GM23338 (cell line): ENCODE measurements at regions not wholly inside any gene's neighbourhood (a gene's known extent, or its start where the extent isn't known, plus 50 kb on each side); places are given as distances from the start of the nearest gene placed in this dataset.

ENCODE experiments used
- ATAC-seq: fragments of 200-7000 bp; cut with Tn5 transposase; 3 replicates; pipeline ENCODE4 v1.9.1; 2020
- DNase-seq: peaks from one replicate; pipeline ENCODE4 v3.0.0-alpha.2; 2015; ENCODE audit warnings: low spot score
- H2AFZ ChIP-seq: fragments of 200-600 bp; sonication (generic); 2 replicates; pipeline ENCODE4 v1.8.0; 2016; ENCODE audit warnings: antibody characterized with exemption, mild to moderate bottlenecking, moderate library complexity
- H3F3A ChIP-seq: fragments of 200-600 bp; sonication (generic); replicated peaks from 2 replicates; pipeline ENCODE4 v1.8.0; 2017; ENCODE audit warnings: antibody characterized with exemption, mixed run types, low read depth
- H3K27ac ChIP-seq: fragments of 200-600 bp; sonication (generic); 2 replicates; pipeline ENCODE4 v1.6.1; 2016; ENCODE audit warnings: low read depth
- H3K27me3 ChIP-seq: fragments of 200-600 bp; sonication (generic); 2 replicates; pipeline ENCODE4 v1.8.0; 2016; ENCODE audit warnings: mild to moderate bottlenecking, mixed run types, moderate library complexity; ENCODE audit not compliant: insufficient read depth
- H3K36me3 ChIP-seq: fragments of 200-600 bp; sonication (generic); 2 replicates; pipeline ENCODE4 v1.8.0; 2016; ENCODE audit warnings: mild to moderate bottlenecking; ENCODE audit not compliant: insufficient read depth
- H3K4me1 ChIP-seq: fragments of 200-600 bp; sonication (generic); 2 replicates; pipeline ENCODE4 v1.8.0; 2016; ENCODE audit warnings: mild to moderate bottlenecking, moderate library complexity; ENCODE audit not compliant: insufficient read depth
- H3K4me2 ChIP-seq: fragments of 200-600 bp; sonication (generic); 2 replicates; pipeline ENCODE4 v1.7.1; 2017; ENCODE audit warnings: mixed run types
- H3K4me3 ChIP-seq: fragments of 200-600 bp; sonication (generic); 2 replicates; pipeline ENCODE4 v1.6.1; 2016; ENCODE audit warnings: mixed run types
- H3K79me2 ChIP-seq: fragments of 200-600 bp; sonication (generic); replicated peaks from 2 replicates; pipeline ENCODE4 v1.8.0; 2017; ENCODE audit warnings: mild to moderate bottlenecking; ENCODE audit not compliant: insufficient read depth
- H3K9me2 ChIP-seq: fragments of 200-600 bp; sonication (generic); 2 replicates; pipeline ENCODE4 v1.8.0; 2017; ENCODE audit not compliant: insufficient read depth
- H4K20me1 ChIP-seq: fragments of 200-600 bp; sonication (generic); replicated peaks from 2 replicates; pipeline ENCODE4 v1.8.0; 2017; ENCODE audit warnings: mild to moderate bottlenecking; ENCODE audit not compliant: insufficient read depth
- H3K27ac Mint-ChIP-seq: 2 replicates; pipeline ENCODE4 v1.8.0; 2020; ENCODE audit warnings: inconsistent platforms, mild to moderate bottlenecking, moderate library complexity, mixed read lengths
- H3K27me3 Mint-ChIP-seq: 3 replicates; pipeline ENCODE4 v1.8.0; 2022; ENCODE audit warnings: low read depth, mild to moderate bottlenecking, moderate library complexity, mixed read lengths, inconsistent platforms; ENCODE audit not compliant: insufficient read depth, poor library complexity
- H3K36me3 Mint-ChIP-seq: 3 replicates; pipeline ENCODE4 v1.8.0; 2021; ENCODE audit warnings: low read depth, mild to moderate bottlenecking, inconsistent platforms, moderate library complexity, mixed read lengths
- H3K4me1 Mint-ChIP-seq: 3 replicates; pipeline ENCODE4 v1.8.0; 2020; ENCODE audit warnings: mild to moderate bottlenecking, inconsistent platforms, mixed read lengths
- H3K4me3 Mint-ChIP-seq: 3 replicates; pipeline ENCODE4 v1.8.0; 2021; ENCODE audit warnings: moderate library complexity, mild to moderate bottlenecking, inconsistent platforms, mixed read lengths
- H3K9me3 Mint-ChIP-seq: 3 replicates; pipeline ENCODE4 v1.8.0; 2020; ENCODE audit warnings: moderate library complexity, mild to moderate bottlenecking, inconsistent platforms, mixed read lengths
- NANOG ChIP-seq: IDR thresholded peaks from 2 replicates; pipeline ENCODE4 v1.6.1; 2016; ENCODE audit warnings: antibody characterized with exemption, borderline replicate concordance
- POLR2AphosphoS5 ChIP-seq: IDR thresholded peaks from 2 replicates; pipeline ENCODE4 v1.6.1; 2016; ENCODE audit warnings: antibody characterized with exemption, low read depth
- STAT1 ChIP-seq: IDR thresholded peaks from one replicate; pipeline ENCODE4 v1.6.1; 2016; ENCODE audit warnings: antibody characterized with exemption; ENCODE audit not compliant: unreplicated experiment
- ZNF114 ChIP-seq: fragments of 250-450 bp; sonication (Bioruptor Pico); IDR thresholded peaks from 2 replicates; pipeline ENCODE4 v1.5.0; 2020; ENCODE audit warnings: mild to moderate bottlenecking, moderate library complexity
- ZNF331 ChIP-seq: fragments of 250-450 bp; sonication (Bioruptor Pico); IDR thresholded peaks from 2 replicates; pipeline ENCODE4 v1.5.0; 2020; ENCODE audit warnings: low read depth, mild to moderate bottlenecking, moderate library complexity
- ZNF462 ChIP-seq: fragments of 250-450 bp; sonication (Bioruptor Pico); IDR thresholded peaks from 2 replicates; pipeline ENCODE4 v1.5.0; 2020; ENCODE audit warnings: mild to moderate bottlenecking, moderate library complexity
- TF ChIP-seq, protein P1 (sequence below), 2 experiments: fragments of 200-600 bp in 1 of 2; sonication (generic) in 1 of 2; conservative IDR thresholded peaks; 2 replicates each; pipeline versions ENCODE4 v1.5.1 to v1.6.1; 2016 to 2017; ENCODE audit warnings: antibody characterized with exemption in 2 of 2, low read depth in 2 of 2, mild to moderate bottlenecking in 2 of 2, moderate library complexity in 1 of 2
- TF ChIP-seq, protein P2 (sequence below): IDR thresholded peaks from one replicate; pipeline ENCODE4 v1.6.1; 2018; ENCODE audit warnings: antibody characterized with exemption; ENCODE audit not compliant: unreplicated experiment

DNA sequence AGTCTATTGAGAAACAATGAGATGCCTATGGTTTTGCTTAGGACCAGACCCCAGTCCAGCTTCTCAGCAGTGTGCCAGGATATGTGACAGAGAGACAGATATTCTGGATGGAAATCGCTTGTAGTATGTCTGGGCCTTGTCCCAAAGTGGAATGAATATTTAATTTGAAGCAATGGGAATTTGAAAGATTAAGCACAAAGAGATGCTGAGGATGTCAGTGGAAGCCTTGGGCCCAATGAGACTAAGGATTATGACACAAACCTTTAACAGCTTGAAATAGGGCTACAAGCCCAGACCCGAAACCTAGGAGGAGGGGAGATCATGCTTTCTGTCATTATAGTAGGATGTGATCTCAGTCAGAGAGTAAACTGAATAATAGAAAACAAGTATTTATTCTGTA is 459.2 kb downstream of the FAT4 start:
- Mint-ChIP-seq H3K27ac (no peak overlapping the region), H3K4me3 (no peak overlapping the region), H3K4me1 (no peaks in the 10 kb centered on the region), H3K27me3 (no peaks in the 10 kb centered on the region), H3K36me3 (peaks cover 27% of the 10 kb centered on the region), H3K9me3 (peaks cover 34% of the 10 kb centered on the region)
- ATAC-seq (no peak), DNase-seq (no peak)
- no peak overlapping the region for H3K4me2 ChIP-seq
- no peaks in the 10 kb centered on the region for H3K27me3 ChIP-seq
- no peak overlapping the region for H3K27ac ChIP-seq
- no peaks in the 10 kb centered on the region for H3K79me2 ChIP-seq
- no peak for TF ChIP-seq ZNF331
- TF ChIP-seq STAT1, result no peak
- TF ChIP-seq, protein P1, sequence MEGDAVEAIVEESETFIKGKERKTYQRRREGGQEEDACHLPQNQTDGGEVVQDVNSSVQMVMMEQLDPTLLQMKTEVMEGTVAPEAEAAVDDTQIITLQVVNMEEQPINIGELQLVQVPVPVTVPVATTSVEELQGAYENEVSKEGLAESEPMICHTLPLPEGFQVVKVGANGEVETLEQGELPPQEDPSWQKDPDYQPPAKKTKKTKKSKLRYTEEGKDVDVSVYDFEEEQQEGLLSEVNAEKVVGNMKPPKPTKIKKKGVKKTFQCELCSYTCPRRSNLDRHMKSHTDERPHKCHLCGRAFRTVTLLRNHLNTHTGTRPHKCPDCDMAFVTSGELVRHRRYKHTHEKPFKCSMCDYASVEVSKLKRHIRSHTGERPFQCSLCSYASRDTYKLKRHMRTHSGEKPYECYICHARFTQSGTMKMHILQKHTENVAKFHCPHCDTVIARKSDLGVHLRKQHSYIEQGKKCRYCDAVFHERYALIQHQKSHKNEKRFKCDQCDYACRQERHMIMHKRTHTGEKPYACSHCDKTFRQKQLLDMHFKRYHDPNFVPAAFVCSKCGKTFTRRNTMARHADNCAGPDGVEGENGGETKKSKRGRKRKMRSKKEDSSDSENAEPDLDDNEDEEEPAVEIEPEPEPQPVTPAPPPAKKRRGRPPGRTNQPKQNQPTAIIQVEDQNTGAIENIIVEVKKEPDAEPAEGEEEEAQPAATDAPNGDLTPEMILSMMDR (conservative IDR thresholded peaks at IDR 0.05; ENCODE audit: low read depth in 2 of 2), result no peak
- no peak for TF ChIP-seq POLR2AphosphoS5
- TF ChIP-seq, protein P2, sequence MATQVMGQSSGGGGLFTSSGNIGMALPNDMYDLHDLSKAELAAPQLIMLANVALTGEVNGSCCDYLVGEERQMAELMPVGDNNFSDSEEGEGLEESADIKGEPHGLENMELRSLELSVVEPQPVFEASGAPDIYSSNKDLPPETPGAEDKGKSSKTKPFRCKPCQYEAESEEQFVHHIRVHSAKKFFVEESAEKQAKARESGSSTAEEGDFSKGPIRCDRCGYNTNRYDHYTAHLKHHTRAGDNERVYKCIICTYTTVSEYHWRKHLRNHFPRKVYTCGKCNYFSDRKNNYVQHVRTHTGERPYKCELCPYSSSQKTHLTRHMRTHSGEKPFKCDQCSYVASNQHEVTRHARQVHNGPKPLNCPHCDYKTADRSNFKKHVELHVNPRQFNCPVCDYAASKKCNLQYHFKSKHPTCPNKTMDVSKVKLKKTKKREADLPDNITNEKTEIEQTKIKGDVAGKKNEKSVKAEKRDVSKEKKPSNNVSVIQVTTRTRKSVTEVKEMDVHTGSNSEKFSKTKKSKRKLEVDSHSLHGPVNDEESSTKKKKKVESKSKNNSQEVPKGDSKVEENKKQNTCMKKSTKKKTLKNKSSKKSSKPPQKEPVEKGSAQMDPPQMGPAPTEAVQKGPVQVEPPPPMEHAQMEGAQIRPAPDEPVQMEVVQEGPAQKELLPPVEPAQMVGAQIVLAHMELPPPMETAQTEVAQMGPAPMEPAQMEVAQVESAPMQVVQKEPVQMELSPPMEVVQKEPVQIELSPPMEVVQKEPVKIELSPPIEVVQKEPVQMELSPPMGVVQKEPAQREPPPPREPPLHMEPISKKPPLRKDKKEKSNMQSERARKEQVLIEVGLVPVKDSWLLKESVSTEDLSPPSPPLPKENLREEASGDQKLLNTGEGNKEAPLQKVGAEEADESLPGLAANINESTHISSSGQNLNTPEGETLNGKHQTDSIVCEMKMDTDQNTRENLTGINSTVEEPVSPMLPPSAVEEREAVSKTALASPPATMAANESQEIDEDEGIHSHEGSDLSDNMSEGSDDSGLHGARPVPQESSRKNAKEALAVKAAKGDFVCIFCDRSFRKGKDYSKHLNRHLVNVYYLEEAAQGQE, result no peak
- no peak for TF ChIP-seq ZNF114
- no peak for TF ChIP-seq ZNF462
- no peak for TF ChIP-seq NANOG
- H3K4me3 ChIP-seq, result no peak overlapping the region
- H3F3A ChIP-seq, result no peaks in the 10 kb centered on the region
- H3K4me1 ChIP-seq, result no peaks in the 10 kb centered on the region
- H3K36me3 ChIP-seq, result no peaks in the 10 kb centered on the region
- no peaks in the 10 kb centered on the region for H3K9me2 ChIP-seq
- no peaks in the 10 kb centered on the region for H4K20me1 ChIP-seq
- no peak overlapping the region for H2AFZ ChIP-seq
